ENCODE measurements at regions not wholly inside any gene's neighbourhood (a gene's known extent, or its start where the extent isn't known, plus 50 kb on each side); places are given as distances from the start of the nearest gene placed in this dataset.
A peak's percentile ranks its signal among the peaks of the same experiment; 100 is the strongest.
"Not testable (repeated sequence)": the region's sequence is repeated elsewhere in the genome, so short reads cannot be mapped to it uniquely, and the experiment has no call there.

- DNase-seq (ENCODE audit: low read depth): no peak
These were observed 700.4 kb upstream of the SLC8A1 start for GRCh38 chr2:41152318-41152717.

- DNase-seq (ENCODE audit: low read depth): no peak
These were observed 708.5 kb upstream of the SLC8A1 start for GRCh38 chr2:41160439-41160838.

- DNase-seq (ENCODE audit: low read depth): no peak
These were observed 715.1 kb upstream of the SLC8A1 start for GRCh38 chr2:41167014-41167413.

GRCh38 chr2:41169744-41170143, 717.9 kb upstream of the SLC8A1 start:
- DNase-seq (ENCODE audit: low read depth): no peak

- DNase-seq (ENCODE audit: low read depth): no peak
These were observed 718.7 kb upstream of the SLC8A1 start for GRCh38 chr2:41170589-41170988.

- no peak for DNase-seq (ENCODE audit: low read depth)
These were observed 728.5 kb upstream of the SLC8A1 start for GRCh38 chr2:41180387-41180786.

GRCh38 chr2:41182961-41183360, 731.1 kb upstream of the SLC8A1 start:
- no peak for DNase-seq (ENCODE audit: low read depth)

- no peak for DNase-seq (ENCODE audit: low read depth)
These were observed 735.7 kb upstream of the SLC8A1 start for GRCh38 chr2:41187376-41188122.

GRCh38 chr2:41194230-41194629, 742.3 kb upstream of the SLC8A1 start:
- DNase-seq (ENCODE audit: low read depth): peak; percentile 74

- DNase-seq (ENCODE audit: low read depth): peak; percentile 4
These were observed 745.9 kb upstream of the SLC8A1 start for GRCh38 chr2:41197781-41198180.

GRCh38 chr2:41199334-41199733, 747.4 kb upstream of the SLC8A1 start:
- no peak for DNase-seq (ENCODE audit: low read depth)

GRCh38 chr2:41204315-41204714, 752.4 kb upstream of the SLC8A1 start:
- no peak for DNase-seq (ENCODE audit: low read depth)

- DNase-seq (ENCODE audit: low read depth): no peak
These were observed 754.1 kb upstream of the SLC8A1 start for GRCh38 chr2:41206004-41206403.

- no peak for DNase-seq (ENCODE audit: low read depth)
These were observed 755.7 kb upstream of the SLC8A1 start for GRCh38 chr2:41207578-41207977.

GRCh38 chr2:41210030-41210429, 758.1 kb upstream of the SLC8A1 start:
- not testable (repeated sequence) for DNase-seq (ENCODE audit: low read depth)

- no peak for DNase-seq (ENCODE audit: low read depth)
These were observed 765.1 kb upstream of the SLC8A1 start for GRCh38 chr2:41216978-41217377.

GRCh38 chr2:41222593-41222992, 770.7 kb upstream of the SLC8A1 start:
- DNase-seq (ENCODE audit: low read depth): no peak

GRCh38 chr2:41234093-41234492, 782.2 kb upstream of the SLC8A1 start:
- no peak for DNase-seq (ENCODE audit: low read depth)

GRCh38 chr2:41241325-41242000, 789.6 kb upstream of the SLC8A1 start:
- no peak for DNase-seq (ENCODE audit: low read depth)

- no peak for DNase-seq (ENCODE audit: low read depth)
These were observed 790.1 kb upstream of the SLC8A1 start for GRCh38 chr2:41242001-41242331.

GRCh38 chr2:41267929-41268659, 779.7 kb upstream of the PKDCC start:
- DNase-seq (ENCODE audit: low read depth): no peak

- DNase-seq (ENCODE audit: low read depth): peak; percentile 1
These were observed 764.6 kb upstream of the PKDCC start for GRCh38 chr2:41283079-41283775.
